Peyer's patch (tissue), 4 donors: ENCODE measurements at regions not wholly inside any gene's neighbourhood (a gene's known extent, or its start where the extent isn't known, plus 50 kb on each side); places are given as distances from the start of the nearest gene placed in this dataset.

Experiments
- POLR2A ChIP-seq, 2 donors: fragments of 450-650 bp; IDR thresholded peaks; one replicate each; pipeline ENCODE4 v1.5.1; 2017; ENCODE audit warnings: antibody characterized with exemption in 2 of 2, mild to moderate bottlenecking in 2 of 2, moderate library complexity in 2 of 2
- TF ChIP-seq, protein P1 (sequence below), 6 experiments: fragments of 450-650 bp in 4 of 6; fragments of 200-600 bp in 2 of 6; sonication (generic) in 1 of 6; IDR thresholded peaks; one replicate each; pipeline ENCODE4 v1.5.1; 2017 to 2019; ENCODE audit warnings: antibody characterized with exemption in 6 of 6, mild to moderate bottlenecking in 3 of 6, moderate library complexity in 1 of 6

DNA sequence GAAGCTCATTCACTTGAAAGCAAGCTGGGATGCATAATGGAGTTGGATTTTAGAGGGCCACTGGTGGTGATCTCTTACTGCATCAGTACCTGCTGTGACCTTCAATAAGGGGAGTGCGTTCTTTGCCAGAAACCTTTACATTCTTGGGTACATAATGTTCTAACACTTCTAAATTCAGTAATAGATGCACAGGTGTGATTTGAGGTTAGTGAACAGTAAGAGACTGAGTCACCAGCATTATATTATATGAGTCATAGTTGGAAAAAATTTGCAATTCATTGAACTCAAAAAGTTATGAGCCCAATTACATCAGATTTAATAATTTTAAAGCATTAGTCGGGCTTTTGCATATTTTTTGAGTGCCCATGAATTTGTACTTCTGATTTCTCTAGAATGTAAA is 803.3 kb downstream of the ADCYAP1 start:
- TF ChIP-seq, protein P1, sequence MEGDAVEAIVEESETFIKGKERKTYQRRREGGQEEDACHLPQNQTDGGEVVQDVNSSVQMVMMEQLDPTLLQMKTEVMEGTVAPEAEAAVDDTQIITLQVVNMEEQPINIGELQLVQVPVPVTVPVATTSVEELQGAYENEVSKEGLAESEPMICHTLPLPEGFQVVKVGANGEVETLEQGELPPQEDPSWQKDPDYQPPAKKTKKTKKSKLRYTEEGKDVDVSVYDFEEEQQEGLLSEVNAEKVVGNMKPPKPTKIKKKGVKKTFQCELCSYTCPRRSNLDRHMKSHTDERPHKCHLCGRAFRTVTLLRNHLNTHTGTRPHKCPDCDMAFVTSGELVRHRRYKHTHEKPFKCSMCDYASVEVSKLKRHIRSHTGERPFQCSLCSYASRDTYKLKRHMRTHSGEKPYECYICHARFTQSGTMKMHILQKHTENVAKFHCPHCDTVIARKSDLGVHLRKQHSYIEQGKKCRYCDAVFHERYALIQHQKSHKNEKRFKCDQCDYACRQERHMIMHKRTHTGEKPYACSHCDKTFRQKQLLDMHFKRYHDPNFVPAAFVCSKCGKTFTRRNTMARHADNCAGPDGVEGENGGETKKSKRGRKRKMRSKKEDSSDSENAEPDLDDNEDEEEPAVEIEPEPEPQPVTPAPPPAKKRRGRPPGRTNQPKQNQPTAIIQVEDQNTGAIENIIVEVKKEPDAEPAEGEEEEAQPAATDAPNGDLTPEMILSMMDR (IDR thresholded peaks at IDR 0.05) = no peak
- no peak for TF ChIP-seq POLR2A (IDR thresholded peaks at IDR 0.05)
